ENCODE measurements at regions not wholly inside any gene's neighbourhood (a gene's known extent, or its start where the extent isn't known, plus 50 kb on each side); places are given as distances from the start of the nearest gene placed in this dataset.
A peak's percentile ranks its signal among the peaks of the same experiment; 100 is the strongest.

GRCh38 chr6:41442352-41442672, 103.9 kb upstream of the FOXP4 start:
- Histone ChIP-seq H3K4me1 (ENCODE audit: control insufficient read depth in 1 of 2, low read depth in 2 of 2) (peaks cover 7 to 15% of the 10 kb centered on the region in 2 donors), H3K4me3 (no peak overlapping the region), H3K36me3 (no peaks in the 10 kb centered on the region), H3K27me3 (replicated peaks; ENCODE audit: insufficient read depth) (no peaks in the 10 kb centered on the region), H3K27ac (no peak overlapping the region), H3K9me3 (no peaks in the 10 kb centered on the region)
- DNase-seq (ENCODE audit: low spot score), result no peak
- TF ChIP-seq CTCF (IDR thresholded peaks at IDR 0.05), result no peak
- no peak for ATAC-seq (ENCODE audit: insufficient number of reproducible peaks, low FRiP score, low read depth)

- no peak overlapping the region for H3K27ac ChIP-seq
- peak overlapping the region; percentile 65 for H3K4me3 ChIP-seq
- H3K27me3 ChIP-seq (replicated peaks; ENCODE audit: insufficient read depth), result no peaks in the 10 kb centered on the region
- DNase-seq (ENCODE audit: low spot score) (no peak), ATAC-seq (ENCODE audit: insufficient number of reproducible peaks, low FRiP score, low read depth) (no peak)
- peak; percentile 30 for TF ChIP-seq CTCF (IDR thresholded peaks at IDR 0.05)
- no peaks in the 10 kb centered on the region for H3K9me3 ChIP-seq
- peaks cover 7 to 15% of the 10 kb centered on the region in 2 donors for H3K4me1 ChIP-seq (ENCODE audit: control insufficient read depth in 1 of 2, low read depth in 2 of 2)
- no peaks in the 10 kb centered on the region for H3K36me3 ChIP-seq
Observed at GRCh38 chr6:41442800-41443501, 103.2 kb upstream of the FOXP4 start.

GRCh38 chr6:41443616-41444525, 102.3 kb upstream of the FOXP4 start:
- ATAC-seq (ENCODE audit: insufficient number of reproducible peaks, low FRiP score, low read depth) (no peak), DNase-seq (ENCODE audit: low spot score) (no peak)
- Histone ChIP-seq H3K36me3 (no peaks in the 10 kb centered on the region), H3K9me3 (no peaks in the 10 kb centered on the region), H3K27me3 (replicated peaks; ENCODE audit: insufficient read depth) (no peaks in the 10 kb centered on the region), H3K4me1 (ENCODE audit: control insufficient read depth in 1 of 2, low read depth in 2 of 2) (peaks cover 7 to 15% of the 10 kb centered on the region in 2 donors), H3K4me3 (peak overlapping the region; percentile 65), H3K27ac (no peak overlapping the region)
- no peak for TF ChIP-seq CTCF (IDR thresholded peaks at IDR 0.05)

- Histone ChIP-seq H3K27me3 (replicated peaks; ENCODE audit: insufficient read depth) (no peaks in the 10 kb centered on the region), H3K4me3 (no peak overlapping the region), H3K4me1 (ENCODE audit: control insufficient read depth in 1 of 2, low read depth in 2 of 2) (peaks cover 7 to 24% of the 10 kb centered on the region in 2 donors), H3K36me3 (no peaks in the 10 kb centered on the region), H3K9me3 (no peaks in the 10 kb centered on the region), H3K27ac (no peak overlapping the region)
- no peak for ATAC-seq (ENCODE audit: insufficient number of reproducible peaks, low FRiP score, low read depth)
- DNase-seq (ENCODE audit: low spot score), result no peak
- no peak for TF ChIP-seq CTCF (IDR thresholded peaks at IDR 0.05)
Observed at GRCh38 chr6:41445261-41445660, 100.9 kb upstream of the FOXP4 start.

GRCh38 chr6:41446132-41446531, 100.0 kb upstream of the FOXP4 start:
- Histone ChIP-seq H3K4me3 (no peak overlapping the region), H3K36me3 (no peaks in the 10 kb centered on the region), H3K27ac (no peak overlapping the region), H3K4me1 (ENCODE audit: control insufficient read depth in 1 of 2, low read depth in 2 of 2) (peaks cover 11 to 33% of the 10 kb centered on the region in 2 donors), H3K9me3 (no peaks in the 10 kb centered on the region), H3K27me3 (replicated peaks; ENCODE audit: insufficient read depth) (no peaks in the 10 kb centered on the region)
- ATAC-seq (ENCODE audit: insufficient number of reproducible peaks, low FRiP score, low read depth), result no peak
- DNase-seq (ENCODE audit: low spot score), result no peak
- TF ChIP-seq CTCF (IDR thresholded peaks at IDR 0.05), result no peak
